Endothelial cell of umbilical vein (primary cell): ENCODE measurements at regions not wholly inside any gene's neighbourhood (a gene's known extent, or its start where the extent isn't known, plus 50 kb on each side); places are given as distances from the start of the nearest gene placed in this dataset.

ENCODE experiments used
- BruUV-seq: library from RNA; stranded (reverse); fragments of 400-500 nt; replicated peaks from 2 replicates; lab custom pipeline; 2021; lab: Mats Ljungman, UMichigan
- CTCF ChIA-PET: fragments of 300-600, 350-600 bp; sonication (Branson Sonifier 250); formaldehyde crosslinking; loops from one replicate; lab custom pipeline; 2021; ENCODE audit warnings: antibody characterized with exemption, inconsistent platforms; lab: Charles Lee
- POLR2A ChIA-PET: fragments of 300-600, 350-600 bp; sonication (Branson Sonifier 250); formaldehyde crosslinking; loops from one replicate; lab custom pipeline; 2021; ENCODE audit warnings: antibody characterized with exemption, inconsistent platforms; lab: Charles Lee
- DNase-seq: peaks from one replicate; pipeline ENCODE4 v3.0.0-alpha.2; 2011; ENCODE audit warnings: low read depth, low spot score
- FAIRE-seq: peaks from 2 replicates; lab custom pipeline; 2011; peaks lifted over from hg19 to GRCh38; lab: Jason Lieb, UNC
- H2AFZ ChIP-seq: 2 replicates; pipeline ENCODE4 v1.6.0; 2012; ENCODE audit warnings: low read depth, low read length, control low read depth, inconsistent platforms
- H3K27ac ChIP-seq: 2 replicates; pipeline ENCODE4 v1.5.1; 2011; ENCODE audit warnings: low read depth, mild to moderate bottlenecking, control low read depth, low read length, moderate library complexity; ENCODE audit not compliant: insufficient read depth
- H3K27me3 ChIP-seq, 2 experiments: 2 replicates each; pipeline versions ENCODE4 v1.6.0 to v1.6.1; 2011; ENCODE audit warnings: low read length in 2 of 2, mixed read lengths in 1 of 2; ENCODE audit not compliant: control insufficient read depth in 2 of 2, insufficient read depth in 2 of 2
- H3K36me3 ChIP-seq, 2 experiments: 2 replicates in 1 of 2; 3 replicates in 1 of 2; pipeline ENCODE4 v1.5.1; 2011; ENCODE audit warnings: low read length in 2 of 2, mild to moderate bottlenecking in 1 of 2, moderate library complexity in 1 of 2; ENCODE audit not compliant: control insufficient read depth in 2 of 2, insufficient read depth in 2 of 2; ENCODE audit errors: extremely low read depth in 1 of 2
- H3K4me1 ChIP-seq: 3 replicates; pipeline ENCODE4 v1.5.1; 2011; ENCODE audit warnings: mild to moderate bottlenecking, low read length; ENCODE audit not compliant: control insufficient read depth, insufficient read depth; ENCODE audit errors: extremely low read depth
- H3K4me2 ChIP-seq: 2 replicates; pipeline ENCODE4 v1.6.1; 2011; ENCODE audit warnings: low read length, control low read depth, mixed read lengths; ENCODE audit not compliant: insufficient read depth
- H3K4me3 ChIP-seq, 3 experiments: fragments of 200-600 bp in 1 of 3; sonication (generic), shearing (Covaris generic) in 1 of 3; replicated peaks in 1 of 3; 2 replicates each; pipeline ENCODE4 v1.5.1; 2011 to 2016; ENCODE audit warnings: control low read depth in 3 of 3, low read length in 3 of 3, mild to moderate bottlenecking in 2 of 3, inconsistent platforms in 1 of 3, low read depth in 1 of 3, moderate library complexity in 1 of 3; ENCODE audit not compliant: insufficient read depth in 1 of 3
- H3K79me2 ChIP-seq: 2 replicates; pipeline ENCODE4 v1.6.0; 2012; ENCODE audit warnings: low read length, inconsistent platforms; ENCODE audit not compliant: control insufficient read depth, insufficient read depth
- H3K9ac ChIP-seq: replicated peaks from 2 replicates; pipeline ENCODE3; 2011; ENCODE audit warnings: low read length, control low read depth; ENCODE audit not compliant: insufficient read depth; ENCODE audit errors: extremely low read depth
- H3K9me1 ChIP-seq: replicated peaks from 3 replicates; pipeline ENCODE4 v1.6.0; 2011; ENCODE audit warnings: mild to moderate bottlenecking, low read length; ENCODE audit not compliant: control insufficient read depth, insufficient read depth; ENCODE audit errors: extremely low read depth
- H3K9me3 ChIP-seq: replicated peaks from 2 replicates; pipeline ENCODE4 v1.5.1; 2012; ENCODE audit warnings: low read length, inconsistent platforms; ENCODE audit not compliant: control insufficient read depth, insufficient read depth
- H4K20me1 ChIP-seq: replicated peaks from 2 replicates; pipeline ENCODE3; 2011; ENCODE audit warnings: mild to moderate bottlenecking, low read length; ENCODE audit not compliant: control insufficient read depth, insufficient read depth; ENCODE audit errors: extremely low read depth
- EZH2 ChIP-seq: IDR thresholded peaks from 2 replicates; pipeline ENCODE4 v1.6.1; 2012; ENCODE audit warnings: borderline replicate concordance, low read depth, mild to moderate bottlenecking, moderate library complexity, low read length, inconsistent platforms; ENCODE audit not compliant: severe bottlenecking
- FOS ChIP-seq: IDR thresholded peaks from 2 replicates; pipeline ENCODE4 v1.6.1; 2011; ENCODE audit warnings: mild to moderate bottlenecking, low read length, moderate library complexity, borderline replicate concordance; ENCODE audit not compliant: insufficient read depth
- GATA2 ChIP-seq: IDR thresholded peaks from 2 replicates; pipeline ENCODE4 v1.7.0; 2011; ENCODE audit warnings: low read depth, mild to moderate bottlenecking, moderate library complexity, mixed read lengths, low read length; ENCODE audit not compliant: insufficient read length, insufficient read depth
- JUN ChIP-seq: IDR thresholded peaks from 2 replicates; pipeline ENCODE4 v1.6.1; 2011; ENCODE audit warnings: borderline replicate concordance, low read depth; ENCODE audit not compliant: insufficient read length, insufficient read depth
- MYC ChIP-seq: IDR thresholded peaks from one replicate; pipeline ENCODE4 v1.6.1; 2011; ENCODE audit warnings: mild to moderate bottlenecking, low read depth, low read length
- POLR2A ChIP-seq: IDR thresholded peaks from 2 replicates; pipeline ENCODE4 v1.6.1; 2012; ENCODE audit warnings: low read depth, mild to moderate bottlenecking, control low read depth, low read length
- POLR2AphosphoS5 ChIP-seq: IDR thresholded peaks from 2 replicates; pipeline ENCODE4 v1.6.1; 2012; ENCODE audit warnings: low read depth, mild to moderate bottlenecking, control low read depth, low read length, moderate library complexity; ENCODE audit not compliant: insufficient read depth
- dilution Hi-C: fragments of 300-500 bp; cut with MboI; formaldehyde crosslinking; loops from one replicate; pipeline ENCODE4 v1.15.0; 2019; ENCODE audit warnings: low sequenced_read_pairs; ENCODE audit not compliant: extremely low pct_ligation_motif_present
- intact Hi-C: fragments of 100-400 bp; cut with micrococcal nuclease; formaldehyde crosslinking; loops from one replicate; pipeline ENCODE4 v1.10.0; 2022
- TF ChIP-seq, protein P1 (sequence below): IDR thresholded peaks from 2 replicates; pipeline ENCODE4 v1.6.1; 2011; ENCODE audit not compliant: insufficient read depth, insufficient read length
- TF ChIP-seq, protein P2 (sequence below), 2 donors: IDR thresholded peaks; 1 replicate in 1 of 2; 2 replicates in 1 of 2; pipeline ENCODE4 v1.5.1; 2011; ENCODE audit warnings: low read length in 2 of 2, mild to moderate bottlenecking in 2 of 2, moderate library complexity in 2 of 2, control low read depth in 1 of 2, inconsistent platforms in 1 of 2, low read depth in 1 of 2; ENCODE audit not compliant: insufficient read depth in 1 of 2; ENCODE audit errors: extremely low read depth in 1 of 2

DNA sequence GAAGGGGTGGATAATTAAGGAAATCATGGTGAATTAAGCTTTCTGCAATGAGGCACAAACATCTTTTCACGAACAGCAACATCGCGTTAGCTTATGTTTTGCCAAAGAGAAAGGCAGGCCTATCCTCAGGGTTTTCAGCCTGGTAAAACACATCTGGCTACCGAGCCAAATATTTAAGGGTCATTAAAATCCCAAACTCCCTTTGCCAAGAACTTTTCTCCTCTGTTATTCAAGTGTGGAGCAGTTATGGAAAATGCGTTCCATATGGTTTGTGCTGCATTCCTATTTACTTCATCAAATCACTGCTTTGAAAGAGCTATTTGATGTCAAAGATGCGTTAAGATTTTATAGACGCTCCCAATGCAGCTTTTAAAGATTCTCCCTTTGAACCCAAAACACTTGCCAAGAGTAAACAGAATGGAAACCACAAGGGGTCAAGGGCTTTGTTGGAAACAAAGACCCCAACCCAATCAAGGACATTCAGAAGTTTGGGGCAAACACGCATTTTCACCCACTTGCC lies 308.3 kb upstream of the CDH5 start:
- no peak overlapping the region for H2AFZ ChIP-seq
- H3K4me2 ChIP-seq = no peak overlapping the region
- no peaks in the 10 kb centered on the region for H3K9me1 ChIP-seq
- intact Hi-C loops (no loop called here), dilution Hi-C loops (no loop called here)
- FAIRE-seq = no peak
- TF ChIP-seq, protein P1, sequence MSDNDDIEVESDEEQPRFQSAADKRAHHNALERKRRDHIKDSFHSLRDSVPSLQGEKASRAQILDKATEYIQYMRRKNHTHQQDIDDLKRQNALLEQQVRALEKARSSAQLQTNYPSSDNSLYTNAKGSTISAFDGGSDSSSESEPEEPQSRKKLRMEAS = no peak
- no peak for TF ChIP-seq MYC
- TF ChIP-seq EZH2 = no peak
- TF ChIP-seq POLR2AphosphoS5 = no peak
- TF ChIP-seq JUN = no peak
- TF ChIP-seq POLR2A = no peak
- TF ChIP-seq GATA2 = no peak
- TF ChIP-seq, protein P2, sequence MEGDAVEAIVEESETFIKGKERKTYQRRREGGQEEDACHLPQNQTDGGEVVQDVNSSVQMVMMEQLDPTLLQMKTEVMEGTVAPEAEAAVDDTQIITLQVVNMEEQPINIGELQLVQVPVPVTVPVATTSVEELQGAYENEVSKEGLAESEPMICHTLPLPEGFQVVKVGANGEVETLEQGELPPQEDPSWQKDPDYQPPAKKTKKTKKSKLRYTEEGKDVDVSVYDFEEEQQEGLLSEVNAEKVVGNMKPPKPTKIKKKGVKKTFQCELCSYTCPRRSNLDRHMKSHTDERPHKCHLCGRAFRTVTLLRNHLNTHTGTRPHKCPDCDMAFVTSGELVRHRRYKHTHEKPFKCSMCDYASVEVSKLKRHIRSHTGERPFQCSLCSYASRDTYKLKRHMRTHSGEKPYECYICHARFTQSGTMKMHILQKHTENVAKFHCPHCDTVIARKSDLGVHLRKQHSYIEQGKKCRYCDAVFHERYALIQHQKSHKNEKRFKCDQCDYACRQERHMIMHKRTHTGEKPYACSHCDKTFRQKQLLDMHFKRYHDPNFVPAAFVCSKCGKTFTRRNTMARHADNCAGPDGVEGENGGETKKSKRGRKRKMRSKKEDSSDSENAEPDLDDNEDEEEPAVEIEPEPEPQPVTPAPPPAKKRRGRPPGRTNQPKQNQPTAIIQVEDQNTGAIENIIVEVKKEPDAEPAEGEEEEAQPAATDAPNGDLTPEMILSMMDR (IDR thresholded peaks at IDR 0.05; ENCODE audit: extremely low read depth in 1 of 2, insufficient read depth in 1 of 2, low read depth in 1 of 2, low read length in 2 of 2) = no peak
- no peak for TF ChIP-seq FOS
- no peaks in the 10 kb centered on the region for H3K36me3 ChIP-seq
- no peaks in the 10 kb centered on the region for H3K4me1 ChIP-seq
- H3K27me3 ChIP-seq = no peaks in the 10 kb centered on the region
- H3K27ac ChIP-seq = no peak overlapping the region
- no peaks in the 10 kb centered on the region for H4K20me1 ChIP-seq
- no peaks in the 10 kb centered on the region for H3K79me2 ChIP-seq
- DNase-seq = no peak
- POLR2A ChIA-PET = no interaction called here
- no peak overlapping the region for H3K9ac ChIP-seq
- no peaks in the 10 kb centered on the region for H3K9me3 ChIP-seq
- CTCF ChIA-PET = interaction anchor here (1.1 kb wide), 1 partner anchor 13 kb away, joined by 3 read pairs; no protein-coding TSS in a partner anchor
- BruUV-seq = no TSS peak
- no peak overlapping the region for H3K4me3 ChIP-seq
